ENCODE measurements at regions not wholly inside any gene's neighbourhood (a gene's known extent, or its start where the extent isn't known, plus 50 kb on each side); places are given as distances from the start of the nearest gene placed in this dataset.
"Not testable (repeated sequence)": the region's sequence is repeated elsewhere in the genome, so short reads cannot be mapped to it uniquely, and the experiment has no call there.

- Mint-ChIP-seq H3K36me3 (ENCODE audit: low read depth) (no peaks in the 10 kb centered on the region), H3K4me1 (ENCODE audit: low read depth) (peaks cover 9% of the 10 kb centered on the region), H3K27ac (no peak overlapping the region), H3K4me3 (no peak overlapping the region), H3K27me3 (ENCODE audit: low read depth) (peaks cover 28% of the 10 kb centered on the region), H3K9me3 (ENCODE audit: insufficient read depth) (no peaks in the 10 kb centered on the region)
- POLR2A ChIA-PET = no interaction called here
- ATAC-seq (no peak), DNase-seq (no peak)
- CTCF ChIA-PET = no interaction called here
Observed at GRCh38 chr15:91356083-91356482, 256.0 kb downstream of the SV2B start.

GRCh38 chr15:91357011-91357410, 257.0 kb downstream of the SV2B start:
- no peak overlapping the region for H3K4me3 Mint-ChIP-seq
- ChIA-PET POLR2A (no interaction called here), CTCF (interaction anchor here (0.8 kb wide), 1 partner anchor 13 kb away, joined by 3 read pairs; no protein-coding TSS in a partner anchor)
- ATAC-seq (no peak), DNase-seq (no peak)
- H3K4me1 Mint-ChIP-seq (ENCODE audit: low read depth) = peaks cover 9% of the 10 kb centered on the region
- H3K36me3 Mint-ChIP-seq (ENCODE audit: low read depth) = no peaks in the 10 kb centered on the region
- H3K27me3 Mint-ChIP-seq (ENCODE audit: low read depth) = peaks cover 31% of the 10 kb centered on the region
- no peak overlapping the region for H3K27ac Mint-ChIP-seq
- no peaks in the 10 kb centered on the region for H3K9me3 Mint-ChIP-seq (ENCODE audit: insufficient read depth)

- Mint-ChIP-seq H3K4me1 (ENCODE audit: low read depth) (peaks cover 9% of the 10 kb centered on the region), H3K27ac (no peak overlapping the region), H3K4me3 (no peak overlapping the region), H3K27me3 (ENCODE audit: low read depth) (peaks cover 31% of the 10 kb centered on the region), H3K9me3 (ENCODE audit: insufficient read depth) (no peaks in the 10 kb centered on the region), H3K36me3 (ENCODE audit: low read depth) (no peaks in the 10 kb centered on the region)
- ATAC-seq (no peak), DNase-seq (no peak)
- CTCF ChIA-PET = interaction anchor here (0.8 kb wide), 1 partner anchor 13 kb away, joined by 3 read pairs; no protein-coding TSS in a partner anchor
- POLR2A ChIA-PET = no interaction called here
Observed at GRCh38 chr15:91357486-91357885, 257.4 kb downstream of the SV2B start.

- H3K9me3 Mint-ChIP-seq (ENCODE audit: insufficient read depth) = no peaks in the 10 kb centered on the region
- DNase-seq (no peak), ATAC-seq (no peak)
- H3K27ac Mint-ChIP-seq = no peak overlapping the region
- no peaks in the 10 kb centered on the region for H3K36me3 Mint-ChIP-seq (ENCODE audit: low read depth)
- POLR2A ChIA-PET = no interaction called here
- CTCF ChIA-PET = interaction anchor here (1.9 kb wide), 1 partner anchor 9 kb away, joined by 5 read pairs; no protein-coding TSS in a partner anchor
- H3K4me3 Mint-ChIP-seq = no peak overlapping the region
- H3K27me3 Mint-ChIP-seq (ENCODE audit: low read depth) = peaks cover 28% of the 10 kb centered on the region
- peaks cover 9% of the 10 kb centered on the region for H3K4me1 Mint-ChIP-seq (ENCODE audit: low read depth)
Observed at GRCh38 chr15:91358405-91358804, 258.3 kb downstream of the SV2B start.

- DNase-seq, ATAC-seq, H3K27ac Mint-ChIP-seq, POLR2A ChIA-PET, H3K4me3 Mint-ChIP-seq, CTCF ChIA-PET: not testable (repeated sequence)
- Mint-ChIP-seq H3K36me3 (ENCODE audit: low read depth) (peaks cover 11% of the 10 kb centered on the region), H3K4me1 (ENCODE audit: low read depth) (peaks cover 18% of the 10 kb centered on the region), H3K27me3 (ENCODE audit: low read depth) (peaks cover 15% of the 10 kb centered on the region), H3K9me3 (ENCODE audit: insufficient read depth) (peaks cover 12% of the 10 kb centered on the region)
Observed at GRCh38 chr15:91361696-91362095, 261.6 kb downstream of the SV2B start.

- CTCF ChIA-PET = no interaction called here
- DNase-seq = no peak
- H3K4me1 Mint-ChIP-seq (ENCODE audit: low read depth) = peaks cover 44% of the 10 kb centered on the region
- no peak for ATAC-seq
- POLR2A ChIA-PET = no interaction called here
- no peak overlapping the region for H3K4me3 Mint-ChIP-seq
- peaks cover 14% of the 10 kb centered on the region for H3K36me3 Mint-ChIP-seq (ENCODE audit: low read depth)
- peak overlapping the region; percentile 5 for H3K27ac Mint-ChIP-seq
- peaks cover 3% of the 10 kb centered on the region for H3K27me3 Mint-ChIP-seq (ENCODE audit: low read depth)
- peaks cover 18% of the 10 kb centered on the region for H3K9me3 Mint-ChIP-seq (ENCODE audit: insufficient read depth)
Observed at GRCh38 chr15:91366111-91366510, 266.1 kb downstream of the SV2B start.

GRCh38 chr15:91368611-91369010, 268.6 kb downstream of the SV2B start:
- H3K4me1 Mint-ChIP-seq (ENCODE audit: low read depth) = peaks cover 52% of the 10 kb centered on the region
- ChIA-PET CTCF (no interaction called here), POLR2A (no interaction called here)
- peaks cover 28% of the 10 kb centered on the region for H3K36me3 Mint-ChIP-seq (ENCODE audit: low read depth)
- DNase-seq (no peak), ATAC-seq (no peak)
- no peak overlapping the region for H3K4me3 Mint-ChIP-seq
- H3K9me3 Mint-ChIP-seq (ENCODE audit: insufficient read depth) = peaks cover 32% of the 10 kb centered on the region
- H3K27me3 Mint-ChIP-seq (ENCODE audit: low read depth) = peaks cover 18% of the 10 kb centered on the region
- H3K27ac Mint-ChIP-seq = no peak overlapping the region

- Mint-ChIP-seq H3K4me1 (ENCODE audit: low read depth) (peaks cover 52% of the 10 kb centered on the region), H3K27me3 (ENCODE audit: low read depth) (peaks cover 24% of the 10 kb centered on the region), H3K4me3 (peak overlapping the region; percentile 10), H3K36me3 (ENCODE audit: low read depth) (peaks cover 28% of the 10 kb centered on the region), H3K9me3 (ENCODE audit: insufficient read depth) (peaks cover 30% of the 10 kb centered on the region), H3K27ac (peak overlapping the region; percentile 79)
- CTCF ChIA-PET = interaction anchor here (1.0 to 1.3 kb wide), 2 partner anchors 13 to 337 kb away, joined by 3 read pairs; no protein-coding TSS in a partner anchor
- POLR2A ChIA-PET = no interaction called here
- no peak for DNase-seq
- ATAC-seq = peak; percentile 49
Observed at GRCh38 chr15:91369823-91370222, 269.8 kb downstream of the SV2B start.

- H3K4me3 Mint-ChIP-seq, ATAC-seq, H3K27ac Mint-ChIP-seq, CTCF ChIA-PET, DNase-seq: not testable (repeated sequence)
- Mint-ChIP-seq H3K36me3 (ENCODE audit: low read depth) (peaks cover 17% of the 10 kb centered on the region), H3K9me3 (ENCODE audit: insufficient read depth) (peaks cover 20% of the 10 kb centered on the region), H3K4me1 (ENCODE audit: low read depth) (peaks cover 44% of the 10 kb centered on the region), H3K27me3 (ENCODE audit: low read depth) (peaks cover 28% of the 10 kb centered on the region)
- POLR2A ChIA-PET = interaction anchor here (0.7 kb wide), 1 partner anchor 22 kb away, joined by 3 read pairs; no protein-coding TSS in a partner anchor
Observed at GRCh38 chr15:91371345-91371744, 271.3 kb downstream of the SV2B start.

GRCh38 chr15:91374336-91374735, 274.3 kb downstream of the SV2B start:
- H3K9me3 Mint-ChIP-seq (ENCODE audit: insufficient read depth) = peaks cover 20% of the 10 kb centered on the region
- DNase-seq (no peak), ATAC-seq (no peak)
- CTCF ChIA-PET = no interaction called here
- H3K4me3 Mint-ChIP-seq = no peak overlapping the region
- POLR2A ChIA-PET = no interaction called here
- peaks cover 17% of the 10 kb centered on the region for H3K36me3 Mint-ChIP-seq (ENCODE audit: low read depth)
- H3K27ac Mint-ChIP-seq = no peak overlapping the region
- peaks cover 24% of the 10 kb centered on the region for H3K4me1 Mint-ChIP-seq (ENCODE audit: low read depth)
- peaks cover 35% of the 10 kb centered on the region for H3K27me3 Mint-ChIP-seq (ENCODE audit: low read depth)

GRCh38 chr15:91376038-91376437, 276.0 kb downstream of the SV2B start:
- POLR2A ChIA-PET = no interaction called here
- H3K27me3 Mint-ChIP-seq (ENCODE audit: low read depth) = peaks cover 42% of the 10 kb centered on the region
- H3K4me1 Mint-ChIP-seq (ENCODE audit: low read depth) = peaks cover 9% of the 10 kb centered on the region

GRCh38 chr15:91380114-91380513, 280.1 kb downstream of the SV2B start:
- ChIA-PET CTCF (no interaction called here), POLR2A (no interaction called here)
- ATAC-seq (no peak), DNase-seq (no peak)
- Mint-ChIP-seq H3K27ac (no peak overlapping the region), H3K4me1 (ENCODE audit: low read depth) (peaks cover 8% of the 10 kb centered on the region), H3K27me3 (ENCODE audit: low read depth) (peaks cover 32% of the 10 kb centered on the region), H3K4me3 (no peak overlapping the region), H3K36me3 (ENCODE audit: low read depth) (no peaks in the 10 kb centered on the region), H3K9me3 (ENCODE audit: insufficient read depth) (no peaks in the 10 kb centered on the region)

More at GRCh38 chr15:91376038-91376437, 276.0 kb downstream of the SV2B start:
- H3K36me3 Mint-ChIP-seq (ENCODE audit: low read depth) = peaks cover 14% of the 10 kb centered on the region
- DNase-seq = no peak
- H3K9me3 Mint-ChIP-seq (ENCODE audit: insufficient read depth) = peaks cover 14% of the 10 kb centered on the region
- H3K4me3 Mint-ChIP-seq = no peak overlapping the region
- ATAC-seq = no peak
- CTCF ChIA-PET = no interaction called here
- H3K27ac Mint-ChIP-seq = no peak overlapping the region

- Mint-ChIP-seq H3K27ac (no peak overlapping the region), H3K36me3 (ENCODE audit: low read depth) (no peaks in the 10 kb centered on the region), H3K27me3 (ENCODE audit: low read depth) (peaks cover 29% of the 10 kb centered on the region), H3K4me3 (no peak overlapping the region), H3K9me3 (ENCODE audit: insufficient read depth) (no peaks in the 10 kb centered on the region), H3K4me1 (ENCODE audit: low read depth) (peaks cover 8% of the 10 kb centered on the region)
- CTCF ChIA-PET = no interaction called here
- POLR2A ChIA-PET = no interaction called here
- ATAC-seq = no peak
- no peak for DNase-seq
Observed at GRCh38 chr15:91383532-91383931, 283.5 kb downstream of the SV2B start.

Measured in activated CD8-positive, alpha-beta T cell treated with anti-CD3 and anti-CD28 coated beads, Interleukin-2, amount 10 ng/mL, durations not matched to agents 7 days and 5 days (primary cell).